H1 (cell line): ENCODE measurements at regions not wholly inside any gene's neighbourhood (a gene's known extent, or its start where the extent isn't known, plus 50 kb on each side); places are given as distances from the start of the nearest gene placed in this dataset.

Experiments used
- CREB1 ChIP-seq: IDR thresholded peaks from 2 replicates; pipeline ENCODE4 v1.6.1; 2012; ENCODE audit warnings: inconsistent platforms
- TBP ChIP-seq: IDR thresholded peaks from 2 replicates; pipeline ENCODE4 v1.6.1; 2011; ENCODE audit warnings: low read depth, low read length, improper control_type of control experiment

- no peak for TF ChIP-seq CREB1
- no peak for TF ChIP-seq TBP
Measured at GRCh38 chr12:88391556-88391955, 188.7 kb downstream of the KITLG start (continued).
